ENCODE measurements at regions not wholly inside any gene's neighbourhood (a gene's known extent, or its start where the extent isn't known, plus 50 kb on each side); places are given as distances from the start of the nearest gene placed in this dataset.

GRCh38 chr2:104026725-104027124 is 827.2 kb upstream of the POU3F3 start:
- TF ChIP-seq, protein P1, sequence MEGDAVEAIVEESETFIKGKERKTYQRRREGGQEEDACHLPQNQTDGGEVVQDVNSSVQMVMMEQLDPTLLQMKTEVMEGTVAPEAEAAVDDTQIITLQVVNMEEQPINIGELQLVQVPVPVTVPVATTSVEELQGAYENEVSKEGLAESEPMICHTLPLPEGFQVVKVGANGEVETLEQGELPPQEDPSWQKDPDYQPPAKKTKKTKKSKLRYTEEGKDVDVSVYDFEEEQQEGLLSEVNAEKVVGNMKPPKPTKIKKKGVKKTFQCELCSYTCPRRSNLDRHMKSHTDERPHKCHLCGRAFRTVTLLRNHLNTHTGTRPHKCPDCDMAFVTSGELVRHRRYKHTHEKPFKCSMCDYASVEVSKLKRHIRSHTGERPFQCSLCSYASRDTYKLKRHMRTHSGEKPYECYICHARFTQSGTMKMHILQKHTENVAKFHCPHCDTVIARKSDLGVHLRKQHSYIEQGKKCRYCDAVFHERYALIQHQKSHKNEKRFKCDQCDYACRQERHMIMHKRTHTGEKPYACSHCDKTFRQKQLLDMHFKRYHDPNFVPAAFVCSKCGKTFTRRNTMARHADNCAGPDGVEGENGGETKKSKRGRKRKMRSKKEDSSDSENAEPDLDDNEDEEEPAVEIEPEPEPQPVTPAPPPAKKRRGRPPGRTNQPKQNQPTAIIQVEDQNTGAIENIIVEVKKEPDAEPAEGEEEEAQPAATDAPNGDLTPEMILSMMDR (IDR thresholded peaks at IDR 0.05 in 8 of 11, conservative IDR thresholded peaks at IDR 0.05 in 3 of 11), result no peak
- TF ChIP-seq POLR2A (IDR thresholded peaks at IDR 0.05), result no peak

All from spleen (tissue), 7 donors.